ENCODE measurements at regions not wholly inside any gene's neighbourhood (a gene's known extent, or its start where the extent isn't known, plus 50 kb on each side); places are given as distances from the start of the nearest gene placed in this dataset.

- no peak for TF ChIP-seq ZFX (IDR thresholded peaks at IDR 0.05; ENCODE audit: borderline replicate concordance)
- TF ChIP-seq CTCF (IDR thresholded peaks at IDR 0.05) = no peak
- H3K27ac ChIP-seq = no peak overlapping the region
These were observed 1264.6 kb downstream of the PCDH9 start for GRCh38 chr13:65965501-65965900.

GRCh38 chr13:65964672-65965071 is 1265.5 kb downstream of the PCDH9 start:
- TF ChIP-seq ZFX (IDR thresholded peaks at IDR 0.05; ENCODE audit: borderline replicate concordance) (no peak), CTCF (IDR thresholded peaks at IDR 0.05) (no peak)
- no peak overlapping the region for H3K27ac ChIP-seq

GRCh38 chr13:65959305-65959704 is 1270.8 kb downstream of the PCDH9 start:
- TF ChIP-seq ZFX (IDR thresholded peaks at IDR 0.05; ENCODE audit: borderline replicate concordance) (no peak), CTCF (IDR thresholded peaks at IDR 0.05) (no peak)
- no peak overlapping the region for H3K27ac ChIP-seq

- no peak for TF ChIP-seq ZFX (IDR thresholded peaks at IDR 0.05; ENCODE audit: borderline replicate concordance)
- no peak for TF ChIP-seq CTCF (IDR thresholded peaks at IDR 0.05)
- H3K27ac ChIP-seq = no peak overlapping the region
These were observed 1283.7 kb downstream of the PCDH9 start for GRCh38 chr13:65946387-65946786.

GRCh38 chr13:65943708-65944107 is 1286.4 kb downstream of the PCDH9 start:
- peak overlapping the region; percentile 22; the same call in 1 of the 2 replicates for H3K27ac ChIP-seq
- TF ChIP-seq CTCF (IDR thresholded peaks at IDR 0.05) (no peak), ZFX (IDR thresholded peaks at IDR 0.05; ENCODE audit: borderline replicate concordance) (no peak)

- TF ChIP-seq CTCF (IDR thresholded peaks at IDR 0.05) (no peak), ZFX (IDR thresholded peaks at IDR 0.05; ENCODE audit: borderline replicate concordance) (no peak)
- H3K27ac ChIP-seq = peak overlapping the region; percentile 22
These were observed 1287.1 kb downstream of the PCDH9 start for GRCh38 chr13:65943024-65943423.

GRCh38 chr13:65940720-65941119 is 1289.4 kb downstream of the PCDH9 start:
- no peak for TF ChIP-seq ZFX (IDR thresholded peaks at IDR 0.05; ENCODE audit: borderline replicate concordance)
- TF ChIP-seq CTCF (IDR thresholded peaks at IDR 0.05) = no peak
- 0 out of 2 replicates have a peak overlapping the region, but pooled peaks have one; percentile 11 for H3K27ac ChIP-seq

All from 22Rv1 (cell line).